Panc1 (cell line): ENCODE measurements at regions not wholly inside any gene's neighbourhood (a gene's known extent, or its start where the extent isn't known, plus 50 kb on each side); places are given as distances from the start of the nearest gene placed in this dataset.

Experiments used
- ATAC-seq: fragments of 200-7000 bp; cut with Tn5 transposase; 2 replicates; pipeline ENCODE4 v1.9.1; 2020; ENCODE audit warnings: mild to moderate bottlenecking, moderate library complexity
- BruUV-seq: library from RNA; stranded (reverse); fragments of 400-500 nt; replicated peaks from 2 replicates; lab custom pipeline; 2021; lab: Mats Ljungman, UMichigan
- CTCF ChIA-PET: fragments of 300-600 bp; sonication (Branson Sonifier 250); formaldehyde crosslinking; loops from one replicate; lab custom pipeline; 2022; ENCODE audit warnings: antibody characterized with exemption; lab: Charles Lee
- POLR2A ChIA-PET: fragments of 300-600 bp; sonication (Branson Sonifier 250); formaldehyde crosslinking; loops from one replicate; lab custom pipeline; 2022; ENCODE audit warnings: antibody characterized with exemption; lab: Charles Lee
- DNase-seq: peaks from one replicate; pipeline ENCODE4 v3.0.0-alpha.2; 2010; ENCODE audit warnings: low read depth, low spot score
- H3K27ac ChIP-seq: 2 replicates; pipeline ENCODE4 v1.5.1; 2011; ENCODE audit warnings: mild to moderate bottlenecking, low read length, inconsistent platforms
- H3K27me3 ChIP-seq: fragments of 200-500 bp; sonication (Bioruptor generic); 2 replicates; pipeline ENCODE4 v1.6.0; 2014; ENCODE audit warnings: low read length, inconsistent platforms; ENCODE audit not compliant: control insufficient read depth, insufficient read depth
- H3K36me3 ChIP-seq: fragments of 200-500 bp; sonication (Bioruptor generic); 2 replicates; pipeline ENCODE4 v1.5.1; 2014; ENCODE audit warnings: inconsistent platforms, mild to moderate bottlenecking, low read length, moderate library complexity; ENCODE audit not compliant: control insufficient read depth, insufficient read depth
- H3K4me1 ChIP-seq: 2 replicates; pipeline ENCODE4 v1.5.1; 2011; ENCODE audit warnings: inconsistent platforms, mild to moderate bottlenecking, low read length, moderate library complexity; ENCODE audit not compliant: control insufficient read depth, insufficient read depth
- H3K4me3 ChIP-seq, 2 experiments: 2 replicates each; pipeline ENCODE4 v1.5.1; 2011 to 2012; ENCODE audit warnings: low read depth in 2 of 2, low read length in 2 of 2, mild to moderate bottlenecking in 2 of 2, inconsistent platforms in 1 of 2, moderate library complexity in 1 of 2
- H3K9me3 ChIP-seq: fragments of 200-500 bp; sonication (Bioruptor generic); 2 replicates; pipeline ENCODE4 v1.5.1; 2014; ENCODE audit warnings: low read depth, mild to moderate bottlenecking, inconsistent platforms, low read length, moderate library complexity; ENCODE audit not compliant: control insufficient read depth, insufficient read depth
- POLR2AphosphoS5 ChIP-seq: IDR thresholded peaks from 2 replicates; pipeline ENCODE4 v1.6.1; 2012; ENCODE audit warnings: mild to moderate bottlenecking, low read depth, low read length, moderate library complexity
- SIN3A ChIP-seq: IDR thresholded peaks from 2 replicates; pipeline ENCODE4 v1.6.1; 2012; ENCODE audit warnings: low read depth, mild to moderate bottlenecking, low read length, moderate library complexity, borderline replicate concordance; ENCODE audit not compliant: insufficient read depth
- TCF7L2 ChIP-seq: IDR thresholded peaks from 2 replicates; pipeline ENCODE4 v1.6.1; 2011; ENCODE audit warnings: mild to moderate bottlenecking, low read depth, low read length, inconsistent platforms
- in situ Hi-C: cut with HindIII; loops from 2 replicates; pipeline ENCODE4 v1.10.0; 2016; ENCODE audit warnings: low sequenced_read_pairs, low pct_unique_long_range_greater_than_20kb
- intact Hi-C: fragments of 100-400 bp; cut with micrococcal nuclease; formaldehyde crosslinking; loops from one replicate; pipeline ENCODE4 v1.10.0; 2022; ENCODE audit not compliant: unreplicated experiment
- TF ChIP-seq, protein P1 (sequence below): fragments of 450-650 bp; IDR thresholded peaks from 2 replicates; pipeline ENCODE4 v1.5.1; 2017; ENCODE audit warnings: mild to moderate bottlenecking
- TF ChIP-seq, protein P2 (sequence below), 2 experiments: IDR thresholded peaks; 2 replicates each; pipeline ENCODE4 v1.6.1; 2011 to 2012; ENCODE audit warnings: low read depth in 2 of 2, control low read depth in 1 of 2, low read length in 1 of 2, mild to moderate bottlenecking in 1 of 2, moderate library complexity in 1 of 2; ENCODE audit not compliant: insufficient read depth in 1 of 2

DNA sequence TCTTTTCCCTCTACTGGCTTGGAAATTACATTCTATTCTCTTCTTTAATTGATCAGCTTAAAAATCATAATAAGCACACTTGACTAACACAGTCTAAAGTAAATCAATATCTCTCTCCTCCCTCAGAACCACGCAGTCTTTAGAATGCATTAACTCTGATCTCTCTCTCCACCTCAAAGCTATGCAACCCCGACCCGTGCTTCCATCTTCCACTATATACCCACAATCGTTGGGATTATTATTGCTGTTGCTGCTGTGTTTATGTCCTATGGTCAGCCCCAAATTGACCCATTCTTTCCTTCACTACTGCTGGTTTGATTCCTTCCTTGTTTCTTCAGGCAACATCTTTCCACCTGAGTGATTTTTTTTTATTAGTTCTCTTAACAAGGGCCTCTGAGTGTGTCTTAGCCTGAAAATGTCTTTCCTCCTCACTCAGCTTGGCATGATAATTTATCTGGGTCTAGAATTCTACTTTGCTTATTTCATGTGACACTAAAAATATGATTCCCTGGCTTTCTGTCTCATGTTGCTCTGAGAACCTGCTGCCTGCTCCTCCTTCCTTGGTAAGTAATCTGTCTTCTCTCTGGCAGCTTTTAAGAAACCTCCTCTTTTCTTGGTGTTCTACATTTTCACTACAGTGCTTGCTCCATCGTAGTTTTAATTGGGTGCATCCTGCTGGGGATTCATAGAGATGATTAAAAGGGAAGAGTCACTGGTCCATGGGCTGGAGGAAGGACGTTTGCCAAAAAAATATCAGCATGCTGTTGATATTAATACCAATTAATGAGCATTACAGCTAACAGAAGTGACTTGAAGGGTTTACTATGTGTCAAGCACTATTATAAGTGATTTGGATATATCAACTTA, 472.2 kb downstream of the MATN1 start:
- Histone ChIP-seq H3K9me3 (no peaks in the 10 kb centered on the region), H3K27me3 (peaks cover 7% of the 10 kb centered on the region), H3K4me1 (no peaks in the 10 kb centered on the region), H3K4me3 (no peak overlapping the region), H3K36me3 (no peaks in the 10 kb centered on the region), H3K27ac (no peak overlapping the region)
- ATAC-seq, result no peak
- BruUV-seq, result no TSS peak
- in situ Hi-C loops, result no loop called here
- TF ChIP-seq TCF7L2 (no peak), SIN3A (no peak), POLR2AphosphoS5 (no peak)
- TF ChIP-seq, protein P1, sequence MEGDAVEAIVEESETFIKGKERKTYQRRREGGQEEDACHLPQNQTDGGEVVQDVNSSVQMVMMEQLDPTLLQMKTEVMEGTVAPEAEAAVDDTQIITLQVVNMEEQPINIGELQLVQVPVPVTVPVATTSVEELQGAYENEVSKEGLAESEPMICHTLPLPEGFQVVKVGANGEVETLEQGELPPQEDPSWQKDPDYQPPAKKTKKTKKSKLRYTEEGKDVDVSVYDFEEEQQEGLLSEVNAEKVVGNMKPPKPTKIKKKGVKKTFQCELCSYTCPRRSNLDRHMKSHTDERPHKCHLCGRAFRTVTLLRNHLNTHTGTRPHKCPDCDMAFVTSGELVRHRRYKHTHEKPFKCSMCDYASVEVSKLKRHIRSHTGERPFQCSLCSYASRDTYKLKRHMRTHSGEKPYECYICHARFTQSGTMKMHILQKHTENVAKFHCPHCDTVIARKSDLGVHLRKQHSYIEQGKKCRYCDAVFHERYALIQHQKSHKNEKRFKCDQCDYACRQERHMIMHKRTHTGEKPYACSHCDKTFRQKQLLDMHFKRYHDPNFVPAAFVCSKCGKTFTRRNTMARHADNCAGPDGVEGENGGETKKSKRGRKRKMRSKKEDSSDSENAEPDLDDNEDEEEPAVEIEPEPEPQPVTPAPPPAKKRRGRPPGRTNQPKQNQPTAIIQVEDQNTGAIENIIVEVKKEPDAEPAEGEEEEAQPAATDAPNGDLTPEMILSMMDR, result no peak
- TF ChIP-seq, protein P2, sequence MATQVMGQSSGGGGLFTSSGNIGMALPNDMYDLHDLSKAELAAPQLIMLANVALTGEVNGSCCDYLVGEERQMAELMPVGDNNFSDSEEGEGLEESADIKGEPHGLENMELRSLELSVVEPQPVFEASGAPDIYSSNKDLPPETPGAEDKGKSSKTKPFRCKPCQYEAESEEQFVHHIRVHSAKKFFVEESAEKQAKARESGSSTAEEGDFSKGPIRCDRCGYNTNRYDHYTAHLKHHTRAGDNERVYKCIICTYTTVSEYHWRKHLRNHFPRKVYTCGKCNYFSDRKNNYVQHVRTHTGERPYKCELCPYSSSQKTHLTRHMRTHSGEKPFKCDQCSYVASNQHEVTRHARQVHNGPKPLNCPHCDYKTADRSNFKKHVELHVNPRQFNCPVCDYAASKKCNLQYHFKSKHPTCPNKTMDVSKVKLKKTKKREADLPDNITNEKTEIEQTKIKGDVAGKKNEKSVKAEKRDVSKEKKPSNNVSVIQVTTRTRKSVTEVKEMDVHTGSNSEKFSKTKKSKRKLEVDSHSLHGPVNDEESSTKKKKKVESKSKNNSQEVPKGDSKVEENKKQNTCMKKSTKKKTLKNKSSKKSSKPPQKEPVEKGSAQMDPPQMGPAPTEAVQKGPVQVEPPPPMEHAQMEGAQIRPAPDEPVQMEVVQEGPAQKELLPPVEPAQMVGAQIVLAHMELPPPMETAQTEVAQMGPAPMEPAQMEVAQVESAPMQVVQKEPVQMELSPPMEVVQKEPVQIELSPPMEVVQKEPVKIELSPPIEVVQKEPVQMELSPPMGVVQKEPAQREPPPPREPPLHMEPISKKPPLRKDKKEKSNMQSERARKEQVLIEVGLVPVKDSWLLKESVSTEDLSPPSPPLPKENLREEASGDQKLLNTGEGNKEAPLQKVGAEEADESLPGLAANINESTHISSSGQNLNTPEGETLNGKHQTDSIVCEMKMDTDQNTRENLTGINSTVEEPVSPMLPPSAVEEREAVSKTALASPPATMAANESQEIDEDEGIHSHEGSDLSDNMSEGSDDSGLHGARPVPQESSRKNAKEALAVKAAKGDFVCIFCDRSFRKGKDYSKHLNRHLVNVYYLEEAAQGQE (IDR thresholded peaks at IDR 0.05; ENCODE audit: insufficient read depth in 1 of 2, low read depth in 2 of 2, low read length in 1 of 2), result no peak
- CTCF ChIA-PET, result no interaction called here
- POLR2A ChIA-PET, result no interaction called here
- no peak for DNase-seq
- intact Hi-C loops, result no loop called here

DNA sequence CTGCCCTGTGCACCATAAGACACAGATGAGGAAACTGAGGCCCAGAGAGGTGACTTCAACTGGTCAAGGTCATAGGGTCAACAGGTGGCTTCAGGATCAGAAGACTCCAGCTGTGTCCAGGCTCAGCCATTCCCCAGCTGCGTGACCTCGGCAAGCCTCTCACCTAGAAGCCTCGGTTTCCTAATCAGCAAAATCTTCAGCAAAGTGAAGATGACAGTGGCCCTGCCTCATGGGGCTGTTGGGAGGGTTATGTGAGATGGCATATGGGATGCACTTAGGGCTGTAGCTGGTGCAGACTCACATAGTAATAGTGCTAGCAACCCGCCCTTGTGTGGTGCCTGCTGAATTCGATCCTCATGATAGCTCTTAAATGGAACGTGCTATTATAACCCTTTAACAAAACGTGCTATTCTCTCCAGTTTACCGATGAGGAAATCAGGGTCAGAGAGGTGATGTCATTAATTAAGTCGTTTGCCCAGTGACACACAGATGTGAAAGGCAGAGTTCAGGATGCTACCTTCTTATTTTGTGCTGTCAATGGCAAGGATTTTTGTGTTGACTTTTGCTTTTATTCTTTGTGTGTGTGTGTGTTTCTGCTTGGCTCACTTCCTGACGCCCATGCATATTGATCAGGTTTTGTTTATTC, 472.9 kb downstream of the MATN1 start:
- intact Hi-C loops, result no loop called here
- no TSS peak for BruUV-seq
- ChIA-PET CTCF (no interaction called here), POLR2A (no interaction called here)
- ATAC-seq (no peak), DNase-seq (no peak)
- Histone ChIP-seq H3K27ac (no peak overlapping the region), H3K36me3 (no peaks in the 10 kb centered on the region), H3K4me3 (no peak overlapping the region), H3K9me3 (no peaks in the 10 kb centered on the region), H3K27me3 (peaks cover 10% of the 10 kb centered on the region), H3K4me1 (no peaks in the 10 kb centered on the region)
- in situ Hi-C loops, result no loop called here
- TF ChIP-seq, protein P2 (IDR thresholded peaks at IDR 0.05; ENCODE audit: insufficient read depth in 1 of 2, low read depth in 2 of 2, low read length in 1 of 2), result no peak
- TF ChIP-seq SIN3A, result no peak
- TF ChIP-seq TCF7L2, result no peak
- TF ChIP-seq, protein P1, result no peak
- no peak for TF ChIP-seq POLR2AphosphoS5
